ENCODE measurements at regions not wholly inside any gene's neighbourhood (a gene's known extent, or its start where the extent isn't known, plus 50 kb on each side); places are given as distances from the start of the nearest gene placed in this dataset.

DNA sequence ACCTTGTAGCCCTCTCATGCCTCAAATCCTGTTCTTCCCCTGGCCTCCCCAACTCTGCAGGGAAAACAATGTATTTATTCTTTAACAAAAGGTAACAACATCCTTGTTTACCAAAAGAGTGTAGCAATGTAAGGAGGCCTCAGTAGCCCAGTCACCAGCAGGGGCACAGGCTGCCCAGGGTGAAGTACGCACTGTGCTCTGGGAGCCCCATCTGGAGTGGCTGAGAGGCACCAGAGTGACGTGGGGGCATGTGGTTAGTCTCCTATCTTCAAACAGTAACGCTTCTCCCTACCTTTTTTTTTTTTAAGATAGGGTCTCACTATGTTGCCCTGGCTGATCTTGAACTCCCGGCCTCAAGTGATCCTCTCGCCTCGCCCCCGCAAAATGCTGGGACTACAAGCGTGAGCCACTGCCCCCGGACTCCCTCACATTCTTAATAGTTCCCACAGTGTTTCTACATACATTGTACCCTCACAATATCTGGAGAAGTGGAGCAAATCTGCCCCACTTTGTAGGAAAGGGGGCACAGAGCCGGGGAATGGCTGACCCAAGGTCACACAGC lies 51.3 kb upstream of the ECE1 start:
- TF ChIP-seq, protein P1, sequence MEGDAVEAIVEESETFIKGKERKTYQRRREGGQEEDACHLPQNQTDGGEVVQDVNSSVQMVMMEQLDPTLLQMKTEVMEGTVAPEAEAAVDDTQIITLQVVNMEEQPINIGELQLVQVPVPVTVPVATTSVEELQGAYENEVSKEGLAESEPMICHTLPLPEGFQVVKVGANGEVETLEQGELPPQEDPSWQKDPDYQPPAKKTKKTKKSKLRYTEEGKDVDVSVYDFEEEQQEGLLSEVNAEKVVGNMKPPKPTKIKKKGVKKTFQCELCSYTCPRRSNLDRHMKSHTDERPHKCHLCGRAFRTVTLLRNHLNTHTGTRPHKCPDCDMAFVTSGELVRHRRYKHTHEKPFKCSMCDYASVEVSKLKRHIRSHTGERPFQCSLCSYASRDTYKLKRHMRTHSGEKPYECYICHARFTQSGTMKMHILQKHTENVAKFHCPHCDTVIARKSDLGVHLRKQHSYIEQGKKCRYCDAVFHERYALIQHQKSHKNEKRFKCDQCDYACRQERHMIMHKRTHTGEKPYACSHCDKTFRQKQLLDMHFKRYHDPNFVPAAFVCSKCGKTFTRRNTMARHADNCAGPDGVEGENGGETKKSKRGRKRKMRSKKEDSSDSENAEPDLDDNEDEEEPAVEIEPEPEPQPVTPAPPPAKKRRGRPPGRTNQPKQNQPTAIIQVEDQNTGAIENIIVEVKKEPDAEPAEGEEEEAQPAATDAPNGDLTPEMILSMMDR (conservative IDR thresholded peaks at IDR 0.05; ENCODE audit: low read depth, low read length): no peak
- no peak for TF ChIP-seq EZH2 (IDR thresholded peaks at IDR 0.05; ENCODE audit: low read length, unreplicated experiment)
- no peak for TF ChIP-seq EZH2phosphoT487 (IDR thresholded peaks at IDR 0.05; ENCODE audit: borderline replicate concordance, low read length)
